Transverse colon (tissue), 4 donors: ENCODE measurements at regions not wholly inside any gene's neighbourhood (a gene's known extent, or its start where the extent isn't known, plus 50 kb on each side); places are given as distances from the start of the nearest gene placed in this dataset.

Experiments
- DNase-seq: peaks from one replicate; pipeline ENCODE4 v3.0.0-alpha.2; 2019
- H3K27ac ChIP-seq, 4 donors: fragments of 200-600 bp; sonication (generic); 2 replicates each; pipeline ENCODE4 v1.5.1; 2016 to 2018; ENCODE audit warnings: inconsistent platforms in 4 of 4
- H3K27me3 ChIP-seq: fragments of 200-600 bp; sonication (generic); 2 replicates; pipeline ENCODE4 v1.5.1; 2017; ENCODE audit warnings: inconsistent platforms
- H3K36me3 ChIP-seq, 4 donors: fragments of 200-600 bp; sonication (generic); 2 replicates each; pipeline ENCODE4 v1.5.1; 2017 to 2019; ENCODE audit warnings: inconsistent platforms in 4 of 4
- H3K4me1 ChIP-seq, 4 donors: fragments of 200-600 bp; sonication (generic); 2 replicates each; pipeline ENCODE4 v1.5.1; 2017 to 2020; ENCODE audit warnings: inconsistent platforms in 4 of 4
- H3K4me3 ChIP-seq, 4 donors: fragments of 200-600 bp; sonication (generic); 1 replicate in 1 of 4; 2 replicates in 3 of 4; pipeline versions ENCODE4 v1.5.1 to v1.6.1; 2017 to 2019; ENCODE audit warnings: inconsistent platforms in 4 of 4
- H3K9me3 ChIP-seq, 2 donors: fragments of 200-600 bp; sonication (generic); 2 replicates each; pipeline ENCODE4 v1.5.1; 2017 to 2019; ENCODE audit warnings: inconsistent platforms in 2 of 2
- CTCF ChIP-seq, 5 experiments: fragments of 200-600 bp in 3 of 5; fragments of 450-650 bp in 2 of 5; sonication (generic) in 3 of 5; IDR thresholded peaks; 1 replicate in 2 of 5; 2 replicates in 3 of 5; pipeline ENCODE4 v1.5.1; 2016 to 2017; ENCODE audit warnings: antibody characterized with exemption in 5 of 5, inconsistent platforms in 3 of 5, mild to moderate bottlenecking in 2 of 5, moderate library complexity in 1 of 5
- EP300 ChIP-seq: sonication (generic); formaldehyde crosslinking; IDR thresholded peaks from one replicate; pipeline ENCODE4 v1.6.1; 2017; ENCODE audit warnings: antibody characterized with exemption, low read depth
- POLR2A ChIP-seq: fragments of 450-650 bp; IDR thresholded peaks from one replicate; pipeline ENCODE4 v1.6.1; 2016; ENCODE audit warnings: antibody characterized with exemption, mild to moderate bottlenecking, moderate library complexity
- POLR2AphosphoS5 ChIP-seq, 3 donors: sonication (generic); formaldehyde crosslinking; IDR thresholded peaks; one replicate each; pipeline ENCODE4 v1.6.1; 2016; ENCODE audit warnings: antibody characterized with exemption in 3 of 3
- WGBS, 2 donors: methylation state at CpG; one replicate each; pipeline ENCODE4 v1.1.5; 2018; ENCODE audit warnings: low coverage in 1 of 2; 5-methylcytosine and 5-hydroxymethylcytosine counted together
- in situ Hi-C, 4 donors: fragments of 200-750 bp; cut with MboI; loops; one replicate each; pipeline versions ENCODE4 v1.15.0 to v1.15.1; 2017; ENCODE audit warnings: low sequenced_read_pairs in 3 of 4, low pct_ligation_motif_present in 1 of 4, low pct_unique_long_range_greater_than_20kb in 1 of 4
- intact Hi-C: fragments of 100-400 bp; cut with DNase I; formaldehyde crosslinking; loops from one replicate; pipeline ENCODE4 v1.15.1; 2023; ENCODE audit warnings: low total_unique reads

- in situ Hi-C loops (no loop called here), intact Hi-C loops (no loop called here)
- H3K4me1 ChIP-seq, result no peaks in the 10 kb centered on the region
- no peaks in the 10 kb centered on the region for H3K36me3 ChIP-seq
- no peak overlapping the region for H3K27ac ChIP-seq
- no peak overlapping the region for H3K4me3 ChIP-seq
- TF ChIP-seq POLR2AphosphoS5 (IDR thresholded peaks at IDR 0.05) (no peak), POLR2A (no peak), CTCF (IDR thresholded peaks at IDR 0.05) (no peak), EP300 (no peak)
- no peak for DNase-seq
- no peaks in the 10 kb centered on the region for H3K9me3 ChIP-seq
- 58 to 77% methylated on average over 4 of the region's 4 CpGs for WGBS, 2 donors
- no peaks in the 10 kb centered on the region for H3K27me3 ChIP-seq
Observed at GRCh38 chr13:64505336-64505910, 2724.7 kb downstream of the PCDH9 start.

- Histone ChIP-seq H3K9me3 (no peaks in the 10 kb centered on the region), H3K4me1 (no peaks in the 10 kb centered on the region), H3K36me3 (no peaks in the 10 kb centered on the region), H3K27me3 (no peaks in the 10 kb centered on the region), H3K27ac (no peak overlapping the region), H3K4me3 (no peak overlapping the region)
- intact Hi-C loops (no loop called here), in situ Hi-C loops (no loop called here)
- TF ChIP-seq CTCF (IDR thresholded peaks at IDR 0.05), result no peak
- TF ChIP-seq POLR2A, result no peak
- TF ChIP-seq POLR2AphosphoS5 (IDR thresholded peaks at IDR 0.05), result no peak
- TF ChIP-seq EP300, result no peak
- no peak for DNase-seq
Observed at GRCh38 chr13:64488731-64489130, 2741.4 kb downstream of the PCDH9 start.

- Histone ChIP-seq H3K36me3 (no peaks in the 10 kb centered on the region), H3K9me3 (no peaks in the 10 kb centered on the region), H3K4me3 (no peak overlapping the region), H3K27ac (no peak overlapping the region), H3K4me1 (no peaks in the 10 kb centered on the region), H3K27me3 (no peaks in the 10 kb centered on the region)
- intact Hi-C loops, result no loop called here
- TF ChIP-seq POLR2AphosphoS5 (IDR thresholded peaks at IDR 0.05) (no peak), EP300 (no peak), POLR2A (no peak), CTCF (IDR thresholded peaks at IDR 0.05) (no peak)
- no peak for DNase-seq
- in situ Hi-C loops, result no loop called here
- 81 to 86% methylated on average over 3 of the region's 3 CpGs for WGBS, 2 donors
Observed at GRCh38 chr13:64482373-64482772, 2747.8 kb downstream of the PCDH9 start.

- no peak overlapping the region for H3K27ac ChIP-seq
- H3K4me1 ChIP-seq, result no peaks in the 10 kb centered on the region
- intact Hi-C loops (no loop called here), in situ Hi-C loops (no loop called here)
- no peak for DNase-seq
- H3K9me3 ChIP-seq, result no peaks in the 10 kb centered on the region
- WGBS, 2 donors, result 0 to 13% methylated on average over 1 of the region's 1 CpG
- H3K27me3 ChIP-seq, result no peaks in the 10 kb centered on the region
- no peak overlapping the region for H3K4me3 ChIP-seq
- TF ChIP-seq EP300 (no peak), POLR2A (no peak), CTCF (IDR thresholded peaks at IDR 0.05) (no peak), POLR2AphosphoS5 (IDR thresholded peaks at IDR 0.05) (no peak)
- no peaks in the 10 kb centered on the region for H3K36me3 ChIP-seq
Observed at GRCh38 chr13:64480672-64481071, 2749.5 kb downstream of the PCDH9 start.
